Left lung (tissue), 4 donors: ENCODE measurements at regions not wholly inside any gene's neighbourhood (a gene's known extent, or its start where the extent isn't known, plus 50 kb on each side); places are given as distances from the start of the nearest gene placed in this dataset.

Source experiments
- ATAC-seq: fragments of 200-7000 bp; cut with Tn5 transposase; one replicate; pipeline ENCODE4 v1.9.1; 2020; ENCODE audit warnings: moderate library complexity
- DNase-seq, 4 donors: peaks; one replicate each; pipeline ENCODE4 v3.0.0-alpha.2; 2013 to 2020
- H3K27ac ChIP-seq, 2 donors: fragments of 200-600 bp; sonication (generic) in 1 of 2; one replicate each; pipeline versions ENCODE4 v1.5.0 to v1.8.0; 2020 to 2021
- H3K27me3 ChIP-seq, 2 donors: fragments of 200-600 bp; sonication (generic) in 1 of 2; one replicate each; pipeline versions ENCODE4 v1.5.0 to v1.8.0; 2020 to 2021
- H3K36me3 ChIP-seq, 2 donors: fragments of 200-600 bp; sonication (generic) in 1 of 2; one replicate each; pipeline versions ENCODE4 v1.5.0 to v1.8.0; 2020 to 2021
- H3K4me1 ChIP-seq, 2 donors: fragments of 200-600 bp; one replicate each; pipeline ENCODE4 v1.8.0; 2021
- H3K4me3 ChIP-seq, 2 donors: fragments of 200-600 bp; sonication (generic) in 1 of 2; one replicate each; pipeline versions ENCODE4 v1.5.0 to v1.8.0; 2020 to 2021; ENCODE audit warnings: mild to moderate bottlenecking in 1 of 2
- H3K9me3 ChIP-seq, 2 donors: fragments of 200-600 bp; sonication (generic) in 1 of 2; one replicate each; pipeline versions ENCODE4 v1.5.0 to v1.8.0; 2020 to 2021
- CTCF ChIP-seq, 2 donors: fragments of 200-600 bp; sonication (generic) in 1 of 2; IDR thresholded peaks; one replicate each; pipeline versions ENCODE4 v1.5.0 to v1.8.0; 2021; ENCODE audit warnings: antibody characterized with exemption in 2 of 2
- intact Hi-C, 2 donors: fragments of 100-400 bp; cut with DNase I; formaldehyde crosslinking; loops; one replicate each; pipeline versions ENCODE4 v1.11.2 to v1.14.2; 2022
- donor health status: DM: no; HTN: yes; CAD: no.
- donor health status: DM: no; HTN: no; CAD: no.

GRCh38 chr18:30920757-30921156 lies 121.8 kb downstream of the DSC3 start:
- TF ChIP-seq CTCF (IDR thresholded peaks at IDR 0.05): no peak
- Histone ChIP-seq H3K4me1 (no peaks in the 10 kb centered on the region), H3K9me3 (peaks cover 0 to 2% of the 10 kb centered on the region in 2 donors), H3K36me3 (no peaks in the 10 kb centered on the region), H3K27me3 (no peaks in the 10 kb centered on the region), H3K4me3 (no peak overlapping the region), H3K27ac (no peak overlapping the region)
- DNase-seq: no peak
- intact Hi-C loops: no loop called here
- no peak for ATAC-seq

GRCh38 chr18:30920351-30920750 lies 122.2 kb downstream of the DSC3 start:
- DNase-seq: no peak
- Histone ChIP-seq H3K36me3 (no peaks in the 10 kb centered on the region), H3K4me3 (no peak overlapping the region), H3K9me3 (peaks cover 0 to 2% of the 10 kb centered on the region in 2 donors), H3K27me3 (no peaks in the 10 kb centered on the region), H3K27ac (no peak overlapping the region), H3K4me1 (no peaks in the 10 kb centered on the region)
- ATAC-seq: no peak
- no peak for TF ChIP-seq CTCF (IDR thresholded peaks at IDR 0.05)
- intact Hi-C loops: no loop called here

DNA sequence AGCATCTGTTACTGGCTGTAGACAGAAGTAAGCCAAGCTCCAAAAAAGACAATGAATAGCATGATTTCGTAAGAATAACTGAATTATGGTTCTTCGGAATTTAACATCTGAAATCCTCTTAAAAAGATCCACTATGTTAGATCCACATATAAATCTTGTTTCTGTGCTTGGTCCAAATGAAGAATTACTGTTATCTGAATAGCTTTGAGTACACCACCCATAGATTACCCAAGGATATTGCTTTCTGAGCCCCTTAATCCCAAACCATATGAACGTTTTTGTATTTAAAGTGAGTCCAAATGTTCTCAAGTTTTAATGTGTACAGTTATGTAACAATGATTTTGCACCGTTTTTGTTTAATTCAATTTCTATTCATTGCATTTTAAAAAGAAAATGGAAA lies 124.9 kb downstream of the DSC3 start:
- H3K27me3 ChIP-seq: no peaks in the 10 kb centered on the region
- TF ChIP-seq CTCF (IDR thresholded peaks at IDR 0.05): no peak
- H3K9me3 ChIP-seq: no peaks in the 10 kb centered on the region
- DNase-seq: no peak
- no peaks in the 10 kb centered on the region for H3K36me3 ChIP-seq
- intact Hi-C loops: no loop called here
- no peak overlapping the region for H3K27ac ChIP-seq
- no peak overlapping the region for H3K4me3 ChIP-seq
- H3K4me1 ChIP-seq: no peaks in the 10 kb centered on the region
- no peak for ATAC-seq

- H3K4me1 ChIP-seq: no peaks in the 10 kb centered on the region
- DNase-seq (no peak), ATAC-seq (no peak)
- H3K9me3 ChIP-seq: no peaks in the 10 kb centered on the region
- H3K4me3 ChIP-seq: no peak overlapping the region
- intact Hi-C loops: no loop called here
- no peaks in the 10 kb centered on the region for H3K36me3 ChIP-seq
- TF ChIP-seq CTCF (IDR thresholded peaks at IDR 0.05): no peak
- no peaks in the 10 kb centered on the region for H3K27me3 ChIP-seq
- H3K27ac ChIP-seq: no peak overlapping the region
Observed at GRCh38 chr18:30915336-30915988, 127.1 kb downstream of the DSC3 start.

GRCh38 chr18:30908381-30908780 lies 134.2 kb downstream of the DSC3 start:
- intact Hi-C loops: no loop called here
- Histone ChIP-seq H3K4me1 (no peaks in the 10 kb centered on the region), H3K27me3 (no peaks in the 10 kb centered on the region), H3K9me3 (no peaks in the 10 kb centered on the region), H3K36me3 (no peaks in the 10 kb centered on the region), H3K4me3 (no peak overlapping the region), H3K27ac (no peak overlapping the region)
- ATAC-seq (no peak), DNase-seq (no peak)
- TF ChIP-seq CTCF (IDR thresholded peaks at IDR 0.05): no peak
